K562 (cell line): ENCODE measurements at regions not wholly inside any gene's neighbourhood (a gene's known extent, or its start where the extent isn't known, plus 50 kb on each side); places are given as distances from the start of the nearest gene placed in this dataset.

Source experiments
- FOXA1 ChIP-seq: fragments of 450-650 bp; IDR thresholded peaks from 2 replicates; pipeline ENCODE4 v1.6.1; 2016; ENCODE audit warnings: mild to moderate bottlenecking, borderline replicate concordance
- HCFC1 ChIP-seq: IDR thresholded peaks from 2 replicates; pipeline ENCODE4 v1.6.1; 2012; ENCODE audit warnings: low read depth, low read length, improper control_type of control experiment
- HMGN3 ChIP-seq: IDR thresholded peaks from 2 replicates; pipeline ENCODE4 v1.6.1; 2011; ENCODE audit warnings: borderline replicate concordance, low read depth, mild to moderate bottlenecking, mixed read lengths, low read length; ENCODE audit not compliant: insufficient read length; ENCODE audit errors: extremely low read depth
- HNRNPL ChIP-seq: fragments of 200-400 bp; formaldehyde crosslinking; IDR thresholded peaks from 2 replicates; pipeline ENCODE4 v1.6.1; 2017; ENCODE audit warnings: low read depth, mild to moderate bottlenecking, low read length
- MGA ChIP-seq: fragments of 450-650 bp; IDR thresholded peaks from 2 replicates; pipeline ENCODE4 v1.6.1; 2016; ENCODE audit warnings: mild to moderate bottlenecking, moderate library complexity
- ZNF212 ChIP-seq: fragments of 450-650 bp; formaldehyde crosslinking; IDR thresholded peaks from 2 replicates; pipeline ENCODE4 v1.4.0; 2020; ENCODE audit warnings: mild to moderate bottlenecking

- no peak; the same call in 1 of the 2 replicates for TF ChIP-seq MGA
- TF ChIP-seq ZNF212 (CRISPR knock-in tag): no peak
- TF ChIP-seq HCFC1: no peak; the same call in 1 of the 2 replicates
- TF ChIP-seq HNRNPL: no peak
- no peak for TF ChIP-seq HMGN3
- no peak for TF ChIP-seq FOXA1
Measured at GRCh38 chr7:155206318-155207020, 91.2 kb upstream of the INSIG1 start (continued).
